ENCODE measurements at regions not wholly inside any gene's neighbourhood (a gene's known extent, or its start where the extent isn't known, plus 50 kb on each side); places are given as distances from the start of the nearest gene placed in this dataset.

GRCh38 chr10:90199513-90199912, 498.1 kb downstream of the KIF20B start:
- no peaks in the 10 kb centered on the region for H3K27me3 ChIP-seq (ENCODE audit: insufficient read depth in 3 of 3, low read length in 2 of 3)
- no peak overlapping the region for H3K4me3 ChIP-seq
- no peak for TF ChIP-seq CTCF (IDR thresholded peaks at IDR 0.05)
- H3K36me3 ChIP-seq (ENCODE audit: insufficient read depth in 1 of 2, low read depth in 1 of 2): no peaks in the 10 kb centered on the region
- H3K9me3 ChIP-seq: no peaks in the 10 kb centered on the region
- H3K27ac ChIP-seq: no peak overlapping the region
- intact Hi-C loops (cut with DNase I): no loop called here
- DNase-seq: no peak
- ATAC-seq: no peak
- no peaks in the 10 kb centered on the region for H3K4me1 ChIP-seq

GRCh38 chr10:90204131-90204955, 503.0 kb downstream of the KIF20B start:
- 56 to 60% (median 56%) methylated on average over 6 of the region's 6 CpGs for WGBS, 3 donors
- Histone ChIP-seq H3K4me3 (no peak overlapping the region), H3K4me1 (no peaks in the 10 kb centered on the region), H3K27me3 (ENCODE audit: insufficient read depth in 3 of 3, low read length in 2 of 3) (no peaks in the 10 kb centered on the region), H3K27ac (no peak overlapping the region), H3K9me3 (no peaks in the 10 kb centered on the region), H3K36me3 (ENCODE audit: insufficient read depth in 1 of 2, low read depth in 1 of 2) (no peaks in the 10 kb centered on the region)
- intact Hi-C loops (cut with DNase I): no loop called here
- no peak for ATAC-seq
- TF ChIP-seq CTCF (IDR thresholded peaks at IDR 0.05): no peak
- no peak for DNase-seq

GRCh38 chr10:90204956-90205314, 503.5 kb downstream of the KIF20B start:
- ATAC-seq: no peak
- no peaks in the 10 kb centered on the region for H3K36me3 ChIP-seq (ENCODE audit: insufficient read depth in 1 of 2, low read depth in 1 of 2)
- H3K27ac ChIP-seq: no peak overlapping the region
- no peaks in the 10 kb centered on the region for H3K9me3 ChIP-seq
- no peak overlapping the region for H3K4me3 ChIP-seq
- no peak for DNase-seq
- no peak for TF ChIP-seq CTCF (IDR thresholded peaks at IDR 0.05)
- no peaks in the 10 kb centered on the region for H3K4me1 ChIP-seq
- intact Hi-C loops (cut with DNase I): no loop called here
- no peaks in the 10 kb centered on the region for H3K27me3 ChIP-seq (ENCODE audit: insufficient read depth in 3 of 3, low read length in 2 of 3)

GRCh38 chr10:90205340-90205739, 503.9 kb downstream of the KIF20B start:
- no peak for TF ChIP-seq CTCF (IDR thresholded peaks at IDR 0.05)
- Histone ChIP-seq H3K36me3 (ENCODE audit: insufficient read depth in 1 of 2, low read depth in 1 of 2) (no peaks in the 10 kb centered on the region), H3K4me1 (no peaks in the 10 kb centered on the region), H3K4me3 (no peak overlapping the region), H3K9me3 (no peaks in the 10 kb centered on the region), H3K27me3 (ENCODE audit: insufficient read depth in 3 of 3, low read length in 2 of 3) (no peaks in the 10 kb centered on the region), H3K27ac (no peak overlapping the region)
- ATAC-seq (no peak), DNase-seq (no peak)
- intact Hi-C loops (cut with DNase I): no loop called here
- WGBS, 3 donors: 82 to 87% (median 84%) methylated on average over 3 of the region's 3 CpGs

- Histone ChIP-seq H3K36me3 (ENCODE audit: insufficient read depth in 1 of 2, low read depth in 1 of 2) (no peaks in the 10 kb centered on the region), H3K27me3 (ENCODE audit: insufficient read depth in 3 of 3, low read length in 2 of 3) (no peaks in the 10 kb centered on the region), H3K27ac (no peak overlapping the region), H3K4me1 (no peaks in the 10 kb centered on the region), H3K9me3 (no peaks in the 10 kb centered on the region), H3K4me3 (no peak overlapping the region)
- intact Hi-C loops (cut with DNase I): no loop called here
- no peak for ATAC-seq
- no peak for TF ChIP-seq CTCF (IDR thresholded peaks at IDR 0.05)
- WGBS, 3 donors: 40 to 51% (median 43%) methylated on average over 2 of the region's 2 CpGs
- DNase-seq: no peak
Measured at GRCh38 chr10:90213346-90213745, 512.0 kb downstream of the KIF20B start.
